WTC11 (cell line): ENCODE measurements at regions not wholly inside any gene's neighbourhood (a gene's known extent, or its start where the extent isn't known, plus 50 kb on each side); places are given as distances from the start of the nearest gene placed in this dataset.

Source experiments
- ATAC-seq: fragments of 200-7000 bp; cut with Tn5 transposase; 2 replicates; pipeline ENCODE4 v1.10.0; 2021; ENCODE audit warnings: mild to moderate bottlenecking, moderate library complexity
- CTCF ChIA-PET: fragments of 300-600 bp; sonication (Branson Sonifier 250); formaldehyde crosslinking; loops from one replicate; lab custom pipeline; 2021; ENCODE audit warnings: antibody characterized with exemption; lab: Charles Lee
- POLR2A ChIA-PET: fragments of 350-600 bp; sonication (Branson Sonifier 250); formaldehyde crosslinking; loops from one replicate; lab custom pipeline; 2021; ENCODE audit warnings: antibody characterized with exemption; lab: Charles Lee
- DNase-seq: peaks from one replicate; pipeline ENCODE4 v3.0.0; 2021; ENCODE audit warnings: low spot score
- H3K27ac Mint-ChIP-seq: 2 replicates; pipeline ENCODE4 v1.8.0; 2021; ENCODE audit warnings: mixed read lengths
- H3K27me3 Mint-ChIP-seq: 2 replicates; pipeline ENCODE4 v1.8.0; 2021; ENCODE audit warnings: low read depth, mild to moderate bottlenecking, moderate library complexity, mixed read lengths
- H3K36me3 Mint-ChIP-seq: 2 replicates; pipeline ENCODE4 v1.8.0; 2021; ENCODE audit warnings: mixed read lengths
- H3K4me1 Mint-ChIP-seq: 2 replicates; pipeline ENCODE4 v1.8.0; 2022; ENCODE audit warnings: mixed read lengths
- H3K4me3 Mint-ChIP-seq: 2 replicates; pipeline ENCODE4 v1.8.0; 2021; ENCODE audit warnings: mild to moderate bottlenecking, moderate library complexity, mixed read lengths
- H3K9me3 Mint-ChIP-seq: 2 replicates; pipeline ENCODE4 v1.8.0; 2021; ENCODE audit warnings: mixed read lengths
- ATF3 ChIP-seq: sonication (generic); formaldehyde crosslinking; conservative IDR thresholded peaks from 2 replicates; pipeline ENCODE4 v1.8.1; 2022; ENCODE audit warnings: mild to moderate bottlenecking, missing genetic modification reagents
- ESRRA ChIP-seq: sonication (generic); formaldehyde crosslinking; IDR thresholded peaks from 2 replicates; pipeline ENCODE4 v1.8.1; 2022; ENCODE audit warnings: mild to moderate bottlenecking, missing genetic modification reagents, borderline replicate concordance
- ETV6 ChIP-seq: sonication (generic); formaldehyde crosslinking; IDR thresholded peaks from 2 replicates; pipeline ENCODE4 v1.8.1; 2022; ENCODE audit warnings: mild to moderate bottlenecking, missing genetic modification reagents
- FOXJ3 ChIP-seq: sonication (generic); formaldehyde crosslinking; IDR thresholded peaks from 2 replicates; pipeline ENCODE4 v1.9.0; 2021; ENCODE audit warnings: missing genetic modification reagents, mild to moderate bottlenecking, borderline replicate concordance
- FOXK1 ChIP-seq: sonication (generic); formaldehyde crosslinking; IDR thresholded peaks from 2 replicates; pipeline ENCODE4 v1.8.0; 2022; ENCODE audit warnings: mild to moderate bottlenecking, moderate library complexity, missing genetic modification reagents
- FOXP4 ChIP-seq: sonication (generic); formaldehyde crosslinking; IDR thresholded peaks from 2 replicates; pipeline ENCODE4 v1.8.0; 2022; ENCODE audit warnings: mild to moderate bottlenecking, missing genetic modification reagents
- NFATC4 ChIP-seq: fragments of 250-450 bp; sonication (Bioruptor Pico); IDR thresholded peaks from 2 replicates; pipeline ENCODE4 v1.9.0; 2021; ENCODE audit warnings: mild to moderate bottlenecking
- NFYB ChIP-seq: sonication (generic); formaldehyde crosslinking; conservative IDR thresholded peaks from 2 replicates; pipeline ENCODE4 v1.8.0; 2022; ENCODE audit warnings: low read depth, missing genetic modification reagents
- NR3C1 ChIP-seq: sonication (generic); formaldehyde crosslinking; conservative IDR thresholded peaks from 2 replicates; pipeline ENCODE4 v1.8.1; 2023; ENCODE audit warnings: low read depth, mild to moderate bottlenecking, missing genetic modification reagents
- RELA ChIP-seq: sonication (generic); formaldehyde crosslinking; IDR thresholded peaks from 2 replicates; pipeline ENCODE4 v1.8.1; 2022; ENCODE audit warnings: missing genetic modification reagents, mild to moderate bottlenecking, borderline replicate concordance
- SMAD4 ChIP-seq: sonication (generic); formaldehyde crosslinking; IDR thresholded peaks from 2 replicates; pipeline ENCODE4 v1.8.0; 2022; ENCODE audit warnings: mild to moderate bottlenecking, missing genetic modification reagents
- TEAD4 ChIP-seq: sonication (generic); formaldehyde crosslinking; IDR thresholded peaks from 2 replicates; pipeline ENCODE4 v1.8.0; 2022; ENCODE audit warnings: mild to moderate bottlenecking, missing genetic modification reagents
- ZNF121 ChIP-seq: sonication (generic); formaldehyde crosslinking; IDR thresholded peaks from 2 replicates; pipeline ENCODE4 v1.8.0; 2023; ENCODE audit warnings: missing genetic modification reagents
- ZNF138 ChIP-seq: sonication (generic); formaldehyde crosslinking; conservative IDR thresholded peaks from 2 replicates; pipeline ENCODE4 v1.8.1; 2022; ENCODE audit warnings: mild to moderate bottlenecking, moderate library complexity, missing genetic modification reagents
- ZNF219 ChIP-seq: sonication (generic); formaldehyde crosslinking; IDR thresholded peaks from 2 replicates; pipeline ENCODE4 v1.8.0; 2023; ENCODE audit warnings: missing genetic modification reagents, mild to moderate bottlenecking, borderline replicate concordance
- ZNF396 ChIP-seq: fragments of 250-450 bp; sonication (Bioruptor Pico); IDR thresholded peaks from 2 replicates; pipeline ENCODE4 v1.8.0; 2021; ENCODE audit warnings: mild to moderate bottlenecking, moderate library complexity, borderline replicate concordance
- ZNF423 ChIP-seq: fragments of 250-450 bp; sonication (Bioruptor Pico); IDR thresholded peaks from 2 replicates; pipeline ENCODE4 v2.1.2; 2022; ENCODE audit warnings: mild to moderate bottlenecking, moderate library complexity
- TF ChIP-seq, protein P1 (sequence below): sonication (generic); formaldehyde crosslinking; IDR thresholded peaks from 2 replicates; pipeline ENCODE4 v1.8.1; 2023; ENCODE audit warnings: mild to moderate bottlenecking, missing genetic modification reagents, borderline replicate concordance
- TF ChIP-seq, protein P2 (sequence below): fragments of 250-450 bp; sonication (Bioruptor Pico); IDR thresholded peaks from 2 replicates; pipeline ENCODE4 v1.9.0; 2021; ENCODE audit warnings: mild to moderate bottlenecking, borderline replicate concordance
- TF ChIP-seq, protein P3 (sequence below): sonication (generic); formaldehyde crosslinking; conservative IDR thresholded peaks from 2 replicates; pipeline ENCODE4 v1.8.1; 2023; ENCODE audit warnings: mild to moderate bottlenecking, low read depth, missing genetic modification reagents, moderate library complexity

DNA sequence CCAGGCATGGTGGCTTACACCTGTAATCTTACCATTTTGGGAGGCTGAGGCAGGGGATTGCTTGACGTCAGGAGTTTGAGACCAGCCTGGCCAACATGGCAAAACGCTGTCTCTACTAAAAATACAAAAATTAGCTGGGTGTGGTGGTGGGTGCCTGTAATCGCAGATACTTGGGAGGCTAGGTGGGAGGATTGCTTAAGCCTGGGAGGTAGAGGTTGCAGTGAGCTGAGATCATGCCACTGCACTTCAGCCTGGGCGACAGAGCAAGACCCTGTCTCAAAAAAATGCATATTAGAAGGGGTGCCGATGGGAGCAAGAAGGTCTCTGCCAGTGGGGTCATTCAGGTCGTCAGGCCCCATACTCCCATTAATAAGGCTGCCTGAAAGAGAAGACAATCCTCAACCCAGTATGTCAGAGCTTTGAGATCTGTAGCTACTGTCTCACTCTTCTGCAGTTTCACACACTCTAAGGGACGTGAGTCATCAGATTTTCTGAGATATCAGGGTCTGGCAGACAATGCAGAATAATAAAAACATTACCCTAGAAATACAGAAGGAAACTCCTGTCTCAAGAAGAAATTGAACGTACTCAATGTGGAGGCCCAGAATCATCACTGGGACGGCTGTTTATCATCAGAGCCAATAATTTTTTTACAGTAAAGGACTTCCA lies 176.7 kb upstream of the FAT1 start:
- DNase-seq: no peak
- H3K4me1 Mint-ChIP-seq: no peaks in the 10 kb centered on the region
- H3K9me3 Mint-ChIP-seq: no peaks in the 10 kb centered on the region
- ChIA-PET CTCF (no interaction called here), POLR2A (interaction anchor here (0.6 kb wide), 1 partner anchor 12 kb away, joined by 3 read pairs; no protein-coding TSS in a partner anchor)
- no peak for ATAC-seq
- TF ChIP-seq NR3C1: no peak
- TF ChIP-seq FOXP4 (CRISPR knock-in tag): no peak
- TF ChIP-seq ESRRA (CRISPR knock-in tag): no peak
- TF ChIP-seq NFYB (CRISPR knock-in tag): no peak
- no peak for TF ChIP-seq ZNF121
- TF ChIP-seq TEAD4 (CRISPR knock-in tag): no peak
- TF ChIP-seq, protein P1, sequence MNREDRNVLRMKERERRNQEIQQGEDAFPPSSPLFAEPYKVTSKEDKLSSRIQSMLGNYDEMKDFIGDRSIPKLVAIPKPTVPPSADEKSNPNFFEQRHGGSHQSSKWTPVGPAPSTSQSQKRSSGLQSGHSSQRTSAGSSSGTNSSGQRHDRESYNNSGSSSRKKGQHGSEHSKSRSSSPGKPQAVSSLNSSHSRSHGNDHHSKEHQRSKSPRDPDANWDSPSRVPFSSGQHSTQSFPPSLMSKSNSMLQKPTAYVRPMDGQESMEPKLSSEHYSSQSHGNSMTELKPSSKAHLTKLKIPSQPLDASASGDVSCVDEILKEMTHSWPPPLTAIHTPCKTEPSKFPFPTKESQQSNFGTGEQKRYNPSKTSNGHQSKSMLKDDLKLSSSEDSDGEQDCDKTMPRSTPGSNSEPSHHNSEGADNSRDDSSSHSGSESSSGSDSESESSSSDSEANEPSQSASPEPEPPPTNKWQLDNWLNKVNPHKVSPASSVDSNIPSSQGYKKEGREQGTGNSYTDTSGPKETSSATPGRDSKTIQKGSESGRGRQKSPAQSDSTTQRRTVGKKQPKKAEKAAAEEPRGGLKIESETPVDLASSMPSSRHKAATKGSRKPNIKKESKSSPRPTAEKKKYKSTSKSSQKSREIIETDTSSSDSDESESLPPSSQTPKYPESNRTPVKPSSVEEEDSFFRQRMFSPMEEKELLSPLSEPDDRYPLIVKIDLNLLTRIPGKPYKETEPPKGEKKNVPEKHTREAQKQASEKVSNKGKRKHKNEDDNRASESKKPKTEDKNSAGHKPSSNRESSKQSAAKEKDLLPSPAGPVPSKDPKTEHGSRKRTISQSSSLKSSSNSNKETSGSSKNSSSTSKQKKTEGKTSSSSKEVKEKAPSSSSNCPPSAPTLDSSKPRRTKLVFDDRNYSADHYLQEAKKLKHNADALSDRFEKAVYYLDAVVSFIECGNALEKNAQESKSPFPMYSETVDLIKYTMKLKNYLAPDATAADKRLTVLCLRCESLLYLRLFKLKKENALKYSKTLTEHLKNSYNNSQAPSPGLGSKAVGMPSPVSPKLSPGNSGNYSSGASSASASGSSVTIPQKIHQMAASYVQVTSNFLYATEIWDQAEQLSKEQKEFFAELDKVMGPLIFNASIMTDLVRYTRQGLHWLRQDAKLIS (CRISPR knock-in tag): no peak
- no peak for TF ChIP-seq RELA (CRISPR knock-in tag)
- TF ChIP-seq ETV6 (CRISPR knock-in tag): no peak
- TF ChIP-seq ZNF423 (CRISPR knock-in tag): no peak
- no peak for TF ChIP-seq FOXK1
- TF ChIP-seq, protein P2, sequence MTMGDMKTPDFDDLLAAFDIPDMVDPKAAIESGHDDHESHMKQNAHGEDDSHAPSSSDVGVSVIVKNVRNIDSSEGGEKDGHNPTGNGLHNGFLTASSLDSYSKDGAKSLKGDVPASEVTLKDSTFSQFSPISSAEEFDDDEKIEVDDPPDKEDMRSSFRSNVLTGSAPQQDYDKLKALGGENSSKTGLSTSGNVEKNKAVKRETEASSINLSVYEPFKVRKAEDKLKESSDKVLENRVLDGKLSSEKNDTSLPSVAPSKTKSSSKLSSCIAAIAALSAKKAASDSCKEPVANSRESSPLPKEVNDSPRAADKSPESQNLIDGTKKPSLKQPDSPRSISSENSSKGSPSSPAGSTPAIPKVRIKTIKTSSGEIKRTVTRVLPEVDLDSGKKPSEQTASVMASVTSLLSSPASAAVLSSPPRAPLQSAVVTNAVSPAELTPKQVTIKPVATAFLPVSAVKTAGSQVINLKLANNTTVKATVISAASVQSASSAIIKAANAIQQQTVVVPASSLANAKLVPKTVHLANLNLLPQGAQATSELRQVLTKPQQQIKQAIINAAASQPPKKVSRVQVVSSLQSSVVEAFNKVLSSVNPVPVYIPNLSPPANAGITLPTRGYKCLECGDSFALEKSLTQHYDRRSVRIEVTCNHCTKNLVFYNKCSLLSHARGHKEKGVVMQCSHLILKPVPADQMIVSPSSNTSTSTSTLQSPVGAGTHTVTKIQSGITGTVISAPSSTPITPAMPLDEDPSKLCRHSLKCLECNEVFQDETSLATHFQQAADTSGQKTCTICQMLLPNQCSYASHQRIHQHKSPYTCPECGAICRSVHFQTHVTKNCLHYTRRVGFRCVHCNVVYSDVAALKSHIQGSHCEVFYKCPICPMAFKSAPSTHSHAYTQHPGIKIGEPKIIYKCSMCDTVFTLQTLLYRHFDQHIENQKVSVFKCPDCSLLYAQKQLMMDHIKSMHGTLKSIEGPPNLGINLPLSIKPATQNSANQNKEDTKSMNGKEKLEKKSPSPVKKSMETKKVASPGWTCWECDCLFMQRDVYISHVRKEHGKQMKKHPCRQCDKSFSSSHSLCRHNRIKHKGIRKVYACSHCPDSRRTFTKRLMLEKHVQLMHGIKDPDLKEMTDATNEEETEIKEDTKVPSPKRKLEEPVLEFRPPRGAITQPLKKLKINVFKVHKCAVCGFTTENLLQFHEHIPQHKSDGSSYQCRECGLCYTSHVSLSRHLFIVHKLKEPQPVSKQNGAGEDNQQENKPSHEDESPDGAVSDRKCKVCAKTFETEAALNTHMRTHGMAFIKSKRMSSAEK (CRISPR knock-in tag): no peak
- H3K4me3 Mint-ChIP-seq: no peak overlapping the region
- no peak overlapping the region for H3K27ac Mint-ChIP-seq
- H3K27me3 Mint-ChIP-seq: no peaks in the 10 kb centered on the region
- no peaks in the 10 kb centered on the region for H3K36me3 Mint-ChIP-seq

GRCh38 chr4:186900984-186901383 lies 177.3 kb upstream of the FAT1 start:
- Mint-ChIP-seq H3K36me3 (no peaks in the 10 kb centered on the region), H3K4me1 (no peaks in the 10 kb centered on the region), H3K4me3 (no peak overlapping the region), H3K9me3 (peaks cover 3% of the 10 kb centered on the region; the same call in 1 of the 2 replicates), H3K27me3 (no peaks in the 10 kb centered on the region), H3K27ac (no peak overlapping the region)
- ATAC-seq (no peak), DNase-seq (no peak)
- CTCF ChIA-PET: no interaction called here
- POLR2A ChIA-PET: interaction anchor here (0.6 kb wide), 1 partner anchor 11 kb away, joined by 3 read pairs; no protein-coding TSS in a partner anchor
- TF ChIP-seq ZNF396 (CRISPR knock-in tag): no peak
- no peak for TF ChIP-seq FOXP4 (CRISPR knock-in tag)
- no peak for TF ChIP-seq NFATC4 (CRISPR knock-in tag)
- no peak for TF ChIP-seq ZNF138
- TF ChIP-seq, protein P3, sequence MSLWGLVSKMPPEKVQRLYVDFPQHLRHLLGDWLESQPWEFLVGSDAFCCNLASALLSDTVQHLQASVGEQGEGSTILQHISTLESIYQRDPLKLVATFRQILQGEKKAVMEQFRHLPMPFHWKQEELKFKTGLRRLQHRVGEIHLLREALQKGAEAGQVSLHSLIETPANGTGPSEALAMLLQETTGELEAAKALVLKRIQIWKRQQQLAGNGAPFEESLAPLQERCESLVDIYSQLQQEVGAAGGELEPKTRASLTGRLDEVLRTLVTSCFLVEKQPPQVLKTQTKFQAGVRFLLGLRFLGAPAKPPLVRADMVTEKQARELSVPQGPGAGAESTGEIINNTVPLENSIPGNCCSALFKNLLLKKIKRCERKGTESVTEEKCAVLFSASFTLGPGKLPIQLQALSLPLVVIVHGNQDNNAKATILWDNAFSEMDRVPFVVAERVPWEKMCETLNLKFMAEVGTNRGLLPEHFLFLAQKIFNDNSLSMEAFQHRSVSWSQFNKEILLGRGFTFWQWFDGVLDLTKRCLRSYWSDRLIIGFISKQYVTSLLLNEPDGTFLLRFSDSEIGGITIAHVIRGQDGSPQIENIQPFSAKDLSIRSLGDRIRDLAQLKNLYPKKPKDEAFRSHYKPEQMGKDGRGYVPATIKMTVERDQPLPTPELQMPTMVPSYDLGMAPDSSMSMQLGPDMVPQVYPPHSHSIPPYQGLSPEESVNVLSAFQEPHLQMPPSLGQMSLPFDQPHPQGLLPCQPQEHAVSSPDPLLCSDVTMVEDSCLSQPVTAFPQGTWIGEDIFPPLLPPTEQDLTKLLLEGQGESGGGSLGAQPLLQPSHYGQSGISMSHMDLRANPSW (CRISPR knock-in tag): no peak
- no peak for TF ChIP-seq ZNF219 (CRISPR knock-in tag)
- no peak for TF ChIP-seq ATF3
- no peak for TF ChIP-seq SMAD4 (CRISPR knock-in tag)
- TF ChIP-seq FOXJ3: no peak
